GM12878 (cell line): ENCODE measurements at regions not wholly inside any gene's neighbourhood (a gene's known extent, or its start where the extent isn't known, plus 50 kb on each side); places are given as distances from the start of the nearest gene placed in this dataset.

Experiments
- CBX3 ChIP-seq: fragments of 200-600 bp; sonication (generic); IDR thresholded peaks from 2 replicates; pipeline ENCODE4 v1.6.1; 2016; ENCODE audit warnings: low read depth, borderline replicate concordance
- EGR1 ChIP-seq, 2 experiments: IDR thresholded peaks; 1 replicate in 1 of 2; 2 replicates in 1 of 2; pipeline ENCODE4 v1.6.1; 2011 to 2012; ENCODE audit warnings: low read depth in 2 of 2, low read length in 2 of 2, borderline replicate concordance in 1 of 2, mild to moderate bottlenecking in 1 of 2, moderate library complexity in 1 of 2
- FOXK2 ChIP-seq: fragments of 450-650 bp; IDR thresholded peaks from 2 replicates; pipeline ENCODE4 v1.6.1; 2017; ENCODE audit warnings: mild to moderate bottlenecking, moderate library complexity
- FOXM1 ChIP-seq: IDR thresholded peaks from 2 replicates; pipeline ENCODE4 v1.6.1; 2012; ENCODE audit warnings: low read depth, mild to moderate bottlenecking, inconsistent platforms, low read length, moderate library complexity
- GATAD2B ChIP-seq: fragments of 450-650 bp; conservative IDR thresholded peaks from 2 replicates; pipeline ENCODE4 v1.6.1; 2017; ENCODE audit warnings: low read depth, mild to moderate bottlenecking, moderate library complexity
- MEF2B ChIP-seq: fragments of 450-650 bp; IDR thresholded peaks from 2 replicates; pipeline ENCODE4 v1.6.1; 2018; ENCODE audit warnings: mild to moderate bottlenecking, moderate library complexity; ENCODE audit not compliant: partially characterized antibody, poor library complexity, severe bottlenecking
- NBN ChIP-seq: fragments of 450-650 bp; IDR thresholded peaks from 2 replicates; pipeline ENCODE4 v1.6.1; 2016
- NFYA ChIP-seq: IDR thresholded peaks from 2 replicates; pipeline ENCODE4 v1.6.1; 2011; ENCODE audit warnings: low read depth, mild to moderate bottlenecking, low read length, improper control_type of control experiment, borderline replicate concordance
- NR2C1 ChIP-seq: fragments of 450-650 bp; IDR thresholded peaks from 2 replicates; pipeline ENCODE4 v1.6.1; 2017; ENCODE audit warnings: antibody characterized with exemption, mild to moderate bottlenecking, moderate library complexity
- PAX8 ChIP-seq: fragments of 450-650 bp; IDR thresholded peaks from 2 replicates; pipeline ENCODE4 v1.6.1; 2017; ENCODE audit warnings: mild to moderate bottlenecking, moderate library complexity
- RAD51 ChIP-seq: fragments of 450-650 bp; IDR thresholded peaks from 2 replicates; pipeline ENCODE4 v1.6.1; 2016; ENCODE audit warnings: moderate library complexity, mild to moderate bottlenecking, inconsistent platforms
- RELA ChIP-seq: fragments of 450-650 bp; IDR thresholded peaks from 2 replicates; pipeline ENCODE4 v1.8.0; 2014; ENCODE audit warnings: borderline replicate concordance; ENCODE audit not compliant: partially characterized antibody
- SMC3 ChIP-seq: IDR thresholded peaks from 2 replicates; pipeline ENCODE4 v1.6.1; 2011; ENCODE audit warnings: low read length, improper control_type of control experiment, borderline replicate concordance
- SREBF2 ChIP-seq: IDR thresholded peaks from 2 replicates; pipeline ENCODE4 v1.6.1; 2012; ENCODE audit warnings: mild to moderate bottlenecking, low read length
- SUZ12 ChIP-seq: fragments of 200-600 bp; sonication (generic); IDR thresholded peaks from one replicate; pipeline ENCODE4 v1.6.1; 2018; ENCODE audit warnings: antibody characterized with exemption, mild to moderate bottlenecking; ENCODE audit not compliant: unreplicated experiment
- ZNF207 ChIP-seq: fragments of 450-650 bp; IDR thresholded peaks from 2 replicates; pipeline ENCODE4 v1.6.1; 2014; ENCODE audit warnings: antibody characterized with exemption, mild to moderate bottlenecking, borderline replicate concordance
- ZSCAN29 ChIP-seq: fragments of 450-650 bp; IDR thresholded peaks from 2 replicates; pipeline ENCODE4 v1.6.1; 2017; ENCODE audit warnings: mild to moderate bottlenecking, moderate library complexity
- TF ChIP-seq, protein P1 (sequence below): fragments of 450-650 bp; IDR thresholded peaks from 2 replicates; pipeline ENCODE4 v1.6.1; 2017; ENCODE audit warnings: mild to moderate bottlenecking
- TF ChIP-seq, protein P2 (sequence below): IDR thresholded peaks from 2 replicates; pipeline ENCODE4 v1.6.1; 2012; ENCODE audit warnings: low read depth, low read length, improper control_type of control experiment
- TF ChIP-seq, protein P3 (sequence below): fragments of 150-350 bp; IDR thresholded peaks from 2 replicates; pipeline ENCODE4 v1.6.1; 2016; ENCODE audit warnings: low read depth, low read length
- TF ChIP-seq, protein P4 (sequence below): IDR thresholded peaks from 2 replicates; pipeline ENCODE4 v1.6.1; 2011; ENCODE audit warnings: borderline replicate concordance, low read depth, mild to moderate bottlenecking, moderate library complexity, mixed read lengths, low read length; ENCODE audit not compliant: insufficient read depth; ENCODE audit errors: extremely low read length

DNA sequence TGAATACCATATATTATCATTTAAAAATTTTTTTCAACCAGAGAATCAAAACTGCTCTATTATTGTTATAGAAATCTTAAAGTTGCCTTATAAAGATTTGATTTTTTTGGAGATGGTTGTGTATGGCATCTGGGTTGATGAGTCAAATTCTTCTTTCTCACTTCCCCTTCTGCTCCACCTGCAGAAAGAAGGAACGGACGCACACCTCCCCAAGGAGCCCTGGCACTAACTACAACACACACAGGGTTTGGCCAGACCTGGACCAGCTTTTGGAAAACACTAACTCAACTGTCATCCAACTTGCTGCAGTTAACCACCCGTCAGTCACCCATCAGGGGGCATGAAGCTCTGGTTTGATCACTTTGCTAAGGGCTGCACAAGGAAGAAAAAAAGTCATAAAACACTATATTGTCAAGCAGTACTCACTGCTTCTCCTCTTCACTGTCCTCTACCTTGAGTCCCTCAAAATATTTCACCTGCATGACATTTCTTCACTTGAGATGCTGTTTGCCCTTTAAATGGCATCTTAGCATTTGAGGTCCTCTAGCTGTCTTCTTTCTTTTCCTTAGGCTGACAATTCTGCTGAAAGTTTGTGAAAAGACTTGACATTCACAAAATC is 266.7 kb upstream of the PHF14 start (continued):
- TF ChIP-seq, protein P1, sequence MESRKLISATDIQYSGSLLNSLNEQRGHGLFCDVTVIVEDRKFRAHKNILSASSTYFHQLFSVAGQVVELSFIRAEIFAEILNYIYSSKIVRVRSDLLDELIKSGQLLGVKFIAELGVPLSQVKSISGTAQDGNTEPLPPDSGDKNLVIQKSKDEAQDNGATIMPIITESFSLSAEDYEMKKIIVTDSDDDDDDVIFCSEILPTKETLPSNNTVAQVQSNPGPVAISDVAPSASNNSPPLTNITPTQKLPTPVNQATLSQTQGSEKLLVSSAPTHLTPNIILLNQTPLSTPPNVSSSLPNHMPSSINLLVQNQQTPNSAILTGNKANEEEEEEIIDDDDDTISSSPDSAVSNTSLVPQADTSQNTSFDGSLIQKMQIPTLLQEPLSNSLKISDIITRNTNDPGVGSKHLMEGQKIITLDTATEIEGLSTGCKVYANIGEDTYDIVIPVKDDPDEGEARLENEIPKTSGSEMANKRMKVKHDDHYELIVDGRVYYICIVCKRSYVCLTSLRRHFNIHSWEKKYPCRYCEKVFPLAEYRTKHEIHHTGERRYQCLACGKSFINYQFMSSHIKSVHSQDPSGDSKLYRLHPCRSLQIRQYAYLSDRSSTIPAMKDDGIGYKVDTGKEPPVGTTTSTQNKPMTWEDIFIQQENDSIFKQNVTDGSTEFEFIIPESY, result no peak
- TF ChIP-seq FOXM1 (no peak), NBN (no peak), GATAD2B (0 out of 2 replicates have a peak, but pooled peaks have one; percentile 32), FOXK2 (no peak), SREBF2 (no peak), CBX3 (no peak), RELA (no peak), MEF2B (peak; percentile 14), ZNF207 (no peak), SUZ12 (no peak), SMC3 (no peak), RAD51 (no peak), PAX8 (no peak), EGR1 (IDR thresholded peaks at IDR 0.05; ENCODE audit: borderline replicate concordance in 1 of 2, low read depth in 2 of 2, low read length in 2 of 2) (no peak), ZSCAN29 (no peak), NR2C1 (no peak), NFYA (no peak)
- TF ChIP-seq, protein P2, sequence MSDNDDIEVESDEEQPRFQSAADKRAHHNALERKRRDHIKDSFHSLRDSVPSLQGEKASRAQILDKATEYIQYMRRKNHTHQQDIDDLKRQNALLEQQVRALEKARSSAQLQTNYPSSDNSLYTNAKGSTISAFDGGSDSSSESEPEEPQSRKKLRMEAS, result no peak
- TF ChIP-seq, protein P3, sequence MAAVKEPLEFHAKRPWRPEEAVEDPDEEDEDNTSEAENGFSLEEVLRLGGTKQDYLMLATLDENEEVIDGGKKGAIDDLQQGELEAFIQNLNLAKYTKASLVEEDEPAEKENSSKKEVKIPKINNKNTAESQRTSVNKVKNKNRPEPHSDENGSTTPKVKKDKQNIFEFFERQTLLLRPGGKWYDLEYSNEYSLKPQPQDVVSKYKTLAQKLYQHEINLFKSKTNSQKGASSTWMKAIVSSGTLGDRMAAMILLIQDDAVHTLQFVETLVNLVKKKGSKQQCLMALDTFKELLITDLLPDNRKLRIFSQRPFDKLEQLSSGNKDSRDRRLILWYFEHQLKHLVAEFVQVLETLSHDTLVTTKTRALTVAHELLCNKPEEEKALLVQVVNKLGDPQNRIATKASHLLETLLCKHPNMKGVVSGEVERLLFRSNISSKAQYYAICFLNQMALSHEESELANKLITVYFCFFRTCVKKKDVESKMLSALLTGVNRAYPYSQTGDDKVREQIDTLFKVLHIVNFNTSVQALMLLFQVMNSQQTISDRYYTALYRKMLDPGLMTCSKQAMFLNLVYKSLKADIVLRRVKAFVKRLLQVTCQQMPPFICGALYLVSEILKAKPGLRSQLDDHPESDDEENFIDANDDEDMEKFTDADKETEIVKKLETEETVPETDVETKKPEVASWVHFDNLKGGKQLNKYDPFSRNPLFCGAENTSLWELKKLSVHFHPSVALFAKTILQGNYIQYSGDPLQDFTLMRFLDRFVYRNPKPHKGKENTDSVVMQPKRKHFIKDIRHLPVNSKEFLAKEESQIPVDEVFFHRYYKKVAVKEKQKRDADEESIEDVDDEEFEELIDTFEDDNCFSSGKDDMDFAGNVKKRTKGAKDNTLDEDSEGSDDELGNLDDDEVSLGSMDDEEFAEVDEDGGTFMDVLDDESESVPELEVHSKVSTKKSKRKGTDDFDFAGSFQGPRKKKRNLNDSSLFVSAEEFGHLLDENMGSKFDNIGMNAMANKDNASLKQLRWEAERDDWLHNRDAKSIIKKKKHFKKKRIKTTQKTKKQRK, result no peak
- TF ChIP-seq, protein P4, sequence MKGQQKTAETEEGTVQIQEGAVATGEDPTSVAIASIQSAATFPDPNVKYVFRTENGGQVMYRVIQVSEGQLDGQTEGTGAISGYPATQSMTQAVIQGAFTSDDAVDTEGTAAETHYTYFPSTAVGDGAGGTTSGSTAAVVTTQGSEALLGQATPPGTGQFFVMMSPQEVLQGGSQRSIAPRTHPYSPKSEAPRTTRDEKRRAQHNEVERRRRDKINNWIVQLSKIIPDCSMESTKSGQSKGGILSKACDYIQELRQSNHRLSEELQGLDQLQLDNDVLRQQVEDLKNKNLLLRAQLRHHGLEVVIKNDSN, result no peak
